ENCODE measurements at regions not wholly inside any gene's neighbourhood (a gene's known extent, or its start where the extent isn't known, plus 50 kb on each side); places are given as distances from the start of the nearest gene placed in this dataset.

- Histone ChIP-seq H3K27me3 (no peaks in the 10 kb centered on the region), H3K36me3 (no peaks in the 10 kb centered on the region), H3K4me3 (replicated peaks in 1 of 3) (no peak overlapping the region), H3K4me1 (no peaks in the 10 kb centered on the region), H3K9me3 (no peaks in the 10 kb centered on the region), H3K27ac (no peak overlapping the region)
- intact Hi-C loops (cut with DNase I): no loop called here
- no peak for DNase-seq
- 95 to 98% methylated on average over 2 of the region's 2 CpGs for WGBS, 2 donors
- no peak for TF ChIP-seq CTCF (IDR thresholded peaks at IDR 0.05)
- no peak for TF ChIP-seq POLR2A (IDR thresholded peaks at IDR 0.05)
Observed at GRCh38 chr10:80784695-80785094, 247.0 kb downstream of the SH2D4B start.

GRCh38 chr10:80786322-80786721 lies 248.6 kb downstream of the SH2D4B start:
- TF ChIP-seq CTCF (IDR thresholded peaks at IDR 0.05) (no peak), POLR2A (IDR thresholded peaks at IDR 0.05) (no peak)
- H3K36me3 ChIP-seq: no peaks in the 10 kb centered on the region
- no peaks in the 10 kb centered on the region for H3K9me3 ChIP-seq
- no peaks in the 10 kb centered on the region for H3K4me1 ChIP-seq
- intact Hi-C loops (cut with DNase I): no loop called here
- no peaks in the 10 kb centered on the region for H3K27me3 ChIP-seq
- DNase-seq: no peak
- WGBS, 2 donors: 70 to 73% methylated on average over 1 of the region's 1 CpG
- no peak overlapping the region for H3K4me3 ChIP-seq (replicated peaks in 1 of 3)
- H3K27ac ChIP-seq: no peak overlapping the region

- no peak for TF ChIP-seq CTCF (IDR thresholded peaks at IDR 0.05)
- TF ChIP-seq POLR2A (IDR thresholded peaks at IDR 0.05): no peak
- Histone ChIP-seq H3K27me3 (no peaks in the 10 kb centered on the region), H3K27ac (no peak overlapping the region), H3K4me1 (no peaks in the 10 kb centered on the region), H3K36me3 (no peaks in the 10 kb centered on the region), H3K9me3 (no peaks in the 10 kb centered on the region), H3K4me3 (replicated peaks in 1 of 3) (no peak overlapping the region)
- intact Hi-C loops (cut with DNase I): no loop called here
- WGBS, 2 donors: 96% methylated on average over 3 of the region's 3 CpGs
- DNase-seq: no peak
Observed at GRCh38 chr10:80787952-80788351, 250.2 kb downstream of the SH2D4B start.

GRCh38 chr10:80794994-80795393 lies 257.3 kb downstream of the SH2D4B start:
- no peaks in the 10 kb centered on the region for H3K27me3 ChIP-seq
- no peak overlapping the region for H3K4me3 ChIP-seq (replicated peaks in 1 of 3)
- intact Hi-C loops (cut with DNase I): no loop called here
- H3K4me1 ChIP-seq: no peaks in the 10 kb centered on the region
- no peaks in the 10 kb centered on the region for H3K36me3 ChIP-seq
- 91% methylated on average over 3 of the region's 3 CpGs for WGBS, 2 donors
- H3K9me3 ChIP-seq: no peaks in the 10 kb centered on the region
- H3K27ac ChIP-seq: no peak overlapping the region
- no peak for DNase-seq
- TF ChIP-seq POLR2A (IDR thresholded peaks at IDR 0.05) (no peak), CTCF (IDR thresholded peaks at IDR 0.05) (no peak)

GRCh38 chr10:80805343-80806020 lies 267.8 kb downstream of the SH2D4B start:
- H3K27ac ChIP-seq: no peak overlapping the region
- H3K4me1 ChIP-seq: no peaks in the 10 kb centered on the region
- no peak for TF ChIP-seq POLR2A (IDR thresholded peaks at IDR 0.05)
- no peak for TF ChIP-seq CTCF (IDR thresholded peaks at IDR 0.05)
- H3K36me3 ChIP-seq: no peaks in the 10 kb centered on the region
- intact Hi-C loops (cut with DNase I): no loop called here
- H3K27me3 ChIP-seq: no peaks in the 10 kb centered on the region
- DNase-seq: no peak
- H3K4me3 ChIP-seq (replicated peaks in 1 of 3): no peak overlapping the region
- 74 to 88% methylated on average over 2 of the region's 2 CpGs for WGBS, 2 donors
- no peaks in the 10 kb centered on the region for H3K9me3 ChIP-seq
